ENCODE measurements at regions not wholly inside any gene's neighbourhood (a gene's known extent, or its start where the extent isn't known, plus 50 kb on each side); places are given as distances from the start of the nearest gene placed in this dataset.

GRCh38 chr3:124671106-124671505 is 59.1 kb upstream of the UMPS start:
- no peak for DNase-seq (ENCODE audit: low read depth)
- H3K4me3 ChIP-seq (ENCODE audit: control insufficient read depth, low read depth, low read length): no peak overlapping the region
- no peak for TF ChIP-seq CTCF (IDR thresholded peaks at IDR 0.05; ENCODE audit: control insufficient read depth, insufficient read depth, low read depth, low read length, missing control alignments)

- H3K4me3 ChIP-seq (ENCODE audit: control insufficient read depth, low read depth, low read length): no peak overlapping the region
- TF ChIP-seq CTCF (IDR thresholded peaks at IDR 0.05; ENCODE audit: control insufficient read depth, insufficient read depth, low read depth, low read length, missing control alignments): no peak
- DNase-seq (ENCODE audit: low read depth): no peak
These were observed 55.9 kb upstream of the UMPS start for GRCh38 chr3:124674336-124674735.

GRCh38 chr3:124676236-124676635 is 54.0 kb upstream of the UMPS start:
- peak; percentile 78 for DNase-seq (ENCODE audit: low read depth)
- H3K4me3 ChIP-seq (ENCODE audit: control insufficient read depth, low read depth, low read length): no peak overlapping the region
- no peak for TF ChIP-seq CTCF (IDR thresholded peaks at IDR 0.05; ENCODE audit: control insufficient read depth, insufficient read depth, low read depth, low read length, missing control alignments)

GRCh38 chr3:124679048-124679638 is 51.1 kb upstream of the UMPS start:
- H3K4me3 ChIP-seq (ENCODE audit: control insufficient read depth, low read depth, low read length): no peak overlapping the region
- no peak for DNase-seq (ENCODE audit: low read depth)
- no peak for TF ChIP-seq CTCF (IDR thresholded peaks at IDR 0.05; ENCODE audit: control insufficient read depth, insufficient read depth, low read depth, low read length, missing control alignments)
